ENCODE measurements at regions not wholly inside any gene's neighbourhood (a gene's known extent, or its start where the extent isn't known, plus 50 kb on each side); places are given as distances from the start of the nearest gene placed in this dataset.

DNA sequence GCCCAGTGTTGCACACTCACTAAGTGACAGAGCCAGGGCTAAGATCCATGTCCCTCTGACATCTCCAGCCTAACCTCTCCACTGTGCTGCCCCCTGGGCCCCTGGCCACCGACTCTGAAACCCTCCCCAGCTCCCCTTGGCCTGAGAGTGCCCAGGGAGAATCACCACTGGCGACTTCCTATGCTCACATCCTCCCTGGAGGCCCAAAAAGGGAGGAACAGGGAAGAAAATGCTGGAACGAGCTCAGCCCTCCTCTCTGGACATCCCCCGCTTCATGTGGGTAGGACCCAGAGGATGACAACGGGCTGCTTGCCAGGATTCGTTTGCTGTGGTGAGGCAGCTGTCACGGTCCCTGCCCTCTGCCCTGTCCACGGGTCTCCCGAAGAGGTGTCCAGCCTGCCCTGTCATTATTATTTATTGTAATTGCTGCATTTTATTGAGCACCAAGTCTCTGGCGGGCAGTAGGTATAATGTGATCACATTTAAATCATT, 153.5 kb upstream of the RPL38 start:
- DNase-seq (ENCODE audit: low spot score): no peak

DNA sequence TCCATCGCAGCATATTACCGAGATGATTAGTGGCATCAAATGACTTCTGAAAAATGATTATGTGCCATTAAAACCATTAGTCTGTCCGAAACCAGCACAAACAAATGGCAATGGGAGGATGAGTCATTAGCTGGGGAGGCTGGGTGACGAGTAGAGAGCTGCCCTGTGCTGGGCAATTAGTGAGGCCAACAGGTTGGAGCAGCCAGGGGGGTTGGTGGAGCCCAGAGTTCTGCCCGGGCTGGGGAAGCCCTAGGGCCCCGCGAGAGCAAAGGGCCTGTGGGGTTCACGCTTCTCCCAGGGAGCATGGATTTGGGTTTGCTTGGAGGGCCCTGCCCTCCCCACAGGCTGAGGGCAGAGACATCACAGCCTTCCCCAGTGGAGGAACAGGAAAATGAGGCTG, 152.1 kb upstream of the RPL38 start:
- no peak for DNase-seq (ENCODE audit: low spot score)

DNA sequence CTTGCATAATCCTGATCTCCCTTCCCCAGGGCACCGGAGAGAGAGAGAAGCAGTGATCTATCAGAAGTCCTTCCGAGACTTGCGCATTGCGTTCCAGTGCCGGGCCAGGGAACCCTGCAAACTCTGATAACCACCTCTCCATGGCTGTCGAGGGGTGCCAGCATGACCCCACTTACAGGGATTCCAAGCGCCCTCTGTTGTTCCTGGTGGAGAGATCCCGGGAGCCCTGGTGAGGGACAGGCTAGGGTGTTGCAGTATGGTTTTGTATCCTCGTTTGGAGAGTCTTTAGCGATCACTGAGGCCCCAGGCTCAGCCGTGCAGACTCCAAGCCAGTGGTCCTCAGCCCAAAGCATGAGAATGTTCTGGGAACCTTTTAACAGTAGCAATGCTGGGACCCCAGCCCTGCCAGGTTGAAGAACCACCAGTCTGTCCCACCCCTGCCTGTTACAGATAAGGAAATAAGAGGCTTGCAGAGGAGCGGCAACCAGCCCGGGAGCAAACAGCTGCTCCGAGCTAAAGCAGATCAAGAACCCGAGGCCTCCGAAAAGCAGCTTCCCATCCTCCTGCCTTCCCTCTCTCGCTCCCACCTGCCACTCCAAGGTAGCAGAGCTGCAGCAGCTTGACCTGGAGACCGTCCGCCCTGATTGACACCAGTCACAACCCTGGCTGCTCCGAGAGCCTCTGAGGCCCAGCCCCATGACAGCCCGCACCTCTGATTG, 150.3 kb upstream of the RPL38 start:
- no peak for DNase-seq (ENCODE audit: low spot score)

GRCh38 chr17:74053712-74054078, 149.8 kb upstream of the RPL38 start:
- DNase-seq (ENCODE audit: low spot score): no peak

DNA sequence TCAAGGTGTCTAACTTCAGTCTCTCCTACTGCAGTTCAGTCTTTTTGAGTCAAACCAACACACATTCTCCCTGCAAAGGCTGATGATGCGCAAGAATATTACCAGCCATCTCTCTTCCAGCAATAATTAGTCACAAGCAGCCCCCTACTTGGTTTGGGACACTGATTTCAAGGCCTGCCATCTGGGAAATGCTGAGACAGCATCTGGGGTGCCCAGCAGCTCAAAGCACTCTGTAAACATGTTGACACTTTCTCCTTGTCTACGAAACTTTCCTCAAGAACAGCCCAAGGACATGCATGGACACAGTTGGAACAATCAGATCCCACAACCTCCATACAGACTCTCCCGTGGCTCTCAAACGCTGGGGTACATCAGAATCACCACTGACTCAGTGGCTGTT, 149.2 kb upstream of the RPL38 start:
- no peak for DNase-seq (ENCODE audit: low spot score)

- no peak for DNase-seq (ENCODE audit: low spot score)
Measured at GRCh38 chr17:74055508-74056160, 147.8 kb upstream of the RPL38 start.

GRCh38 chr17:74059479-74060240, 143.8 kb upstream of the RPL38 start:
- no peak for DNase-seq (ENCODE audit: low spot score)

DNA sequence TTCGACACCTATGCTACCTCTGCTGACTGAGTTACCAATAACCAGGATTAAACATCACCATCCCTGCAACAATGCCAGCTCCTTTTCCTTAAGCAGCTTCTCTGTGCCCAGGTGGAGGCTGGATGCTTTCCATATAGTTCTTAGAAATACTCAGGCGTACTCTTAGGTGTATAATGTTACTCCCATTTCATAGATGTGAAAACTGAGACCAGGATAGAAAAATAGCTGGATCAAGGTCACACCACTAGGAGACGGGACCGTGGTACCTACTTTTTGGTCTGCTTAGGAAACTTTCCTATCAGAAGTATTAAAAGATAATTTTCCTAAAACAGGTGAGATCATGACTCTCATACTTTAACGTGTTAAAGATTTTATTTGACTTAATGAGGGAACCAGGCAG, 141.7 kb upstream of the RPL38 start:
- no peak for DNase-seq (ENCODE audit: low spot score)

DNA sequence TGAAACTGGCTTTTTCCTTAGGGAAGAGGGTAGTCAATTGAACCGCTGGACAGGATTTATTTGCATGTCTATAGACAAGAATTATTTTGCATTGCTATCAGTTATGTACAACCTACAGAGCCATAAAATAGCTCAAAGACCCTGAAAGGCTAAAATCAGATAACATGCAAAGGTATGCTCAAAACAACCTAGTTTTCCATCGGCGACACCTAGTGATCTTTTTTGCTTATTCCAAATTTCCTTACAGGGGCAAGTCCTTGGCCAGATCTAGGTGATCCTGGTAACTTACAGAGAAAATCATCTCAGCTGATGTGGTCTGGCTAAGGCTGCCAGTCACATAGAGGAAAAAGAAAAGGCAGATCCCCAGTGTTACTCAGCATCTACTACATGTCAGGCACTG, 141.2 kb upstream of the RPL38 start:
- no peak for DNase-seq (ENCODE audit: low spot score)

GRCh38 chr17:74063439-74063838, 140.0 kb upstream of the RPL38 start:
- no peak for DNase-seq (ENCODE audit: low spot score)

DNA sequence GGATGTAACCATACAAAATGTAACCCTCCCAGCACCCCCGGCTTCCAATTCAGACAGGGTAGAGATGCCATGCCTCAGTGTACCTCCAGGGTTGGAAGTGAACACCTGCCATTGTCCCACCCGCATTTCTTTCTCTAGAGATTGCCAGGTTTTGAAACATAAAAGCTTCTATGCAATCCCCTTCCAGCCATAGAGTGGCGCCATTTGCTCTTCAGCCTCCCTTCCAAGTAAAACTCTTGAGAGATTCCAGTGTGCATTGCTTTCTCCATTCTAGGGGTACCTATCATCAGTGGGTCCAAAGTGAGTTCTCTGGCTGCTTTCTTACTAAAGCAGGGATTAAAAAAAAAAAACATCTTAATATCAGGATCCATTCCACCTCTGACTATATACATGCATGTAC, 133.1 kb upstream of the RPL38 start:
- DNase-seq (ENCODE audit: low spot score): no peak

DNA sequence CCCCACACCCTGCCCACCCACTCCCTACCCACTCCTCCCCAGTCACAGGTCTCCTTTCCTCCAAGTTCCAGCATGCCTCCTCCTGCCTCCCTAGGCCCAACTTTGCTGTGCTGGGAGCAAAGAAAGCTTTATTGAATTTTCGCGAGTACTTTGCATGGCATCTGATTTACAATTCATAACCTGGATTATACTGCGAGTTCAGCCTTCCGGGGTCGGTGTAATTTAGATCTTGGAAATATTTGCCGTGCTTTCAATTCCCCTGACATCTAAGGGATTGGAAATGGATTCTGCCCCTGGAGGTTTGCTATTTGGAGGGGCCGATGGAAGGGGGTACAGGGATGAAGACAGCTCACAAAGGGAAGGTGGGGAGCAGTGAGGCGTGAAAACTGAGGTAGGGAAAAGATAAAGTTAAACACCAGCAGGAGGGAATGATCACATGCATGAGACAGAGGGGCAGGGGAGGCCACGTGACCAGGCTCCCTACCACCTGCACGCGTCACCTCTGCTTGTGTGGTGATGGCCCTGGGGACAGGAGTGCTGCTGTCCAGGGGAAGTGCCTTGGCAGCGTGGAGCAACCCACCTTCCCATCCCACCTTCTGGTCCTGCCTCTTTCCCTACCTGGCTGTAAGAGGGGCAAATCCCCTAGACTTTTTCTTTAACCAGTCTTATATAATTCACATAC, 132.3 kb upstream of the RPL38 start:
- no peak for DNase-seq (ENCODE audit: low spot score)

GRCh38 chr17:74072340-74072739, 131.1 kb upstream of the RPL38 start:
- DNase-seq (ENCODE audit: low spot score): no peak

- no peak for DNase-seq (ENCODE audit: low spot score)
Measured at GRCh38 chr17:74076446-74076845, 127.0 kb upstream of the RPL38 start.

DNA sequence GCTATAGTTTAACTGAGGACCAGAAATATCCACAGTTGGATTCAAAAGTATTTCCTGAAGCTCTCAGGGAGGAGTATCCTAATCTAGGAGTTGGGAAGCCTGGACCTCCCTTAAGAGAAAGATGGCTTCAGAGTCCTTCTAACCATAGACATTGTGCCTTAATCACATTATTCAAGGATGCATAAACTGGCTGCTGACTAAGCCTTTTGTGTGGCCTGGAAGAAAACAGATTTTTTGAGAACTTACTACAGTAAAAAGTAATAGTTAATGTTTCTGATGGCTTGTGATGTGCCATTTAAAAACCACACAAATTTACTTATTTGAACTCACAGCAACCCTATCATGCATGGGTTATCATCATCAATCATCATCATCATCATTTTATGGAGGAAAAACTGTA, 126.2 kb upstream of the RPL38 start:
- DNase-seq (ENCODE audit: low spot score): no peak

DNA sequence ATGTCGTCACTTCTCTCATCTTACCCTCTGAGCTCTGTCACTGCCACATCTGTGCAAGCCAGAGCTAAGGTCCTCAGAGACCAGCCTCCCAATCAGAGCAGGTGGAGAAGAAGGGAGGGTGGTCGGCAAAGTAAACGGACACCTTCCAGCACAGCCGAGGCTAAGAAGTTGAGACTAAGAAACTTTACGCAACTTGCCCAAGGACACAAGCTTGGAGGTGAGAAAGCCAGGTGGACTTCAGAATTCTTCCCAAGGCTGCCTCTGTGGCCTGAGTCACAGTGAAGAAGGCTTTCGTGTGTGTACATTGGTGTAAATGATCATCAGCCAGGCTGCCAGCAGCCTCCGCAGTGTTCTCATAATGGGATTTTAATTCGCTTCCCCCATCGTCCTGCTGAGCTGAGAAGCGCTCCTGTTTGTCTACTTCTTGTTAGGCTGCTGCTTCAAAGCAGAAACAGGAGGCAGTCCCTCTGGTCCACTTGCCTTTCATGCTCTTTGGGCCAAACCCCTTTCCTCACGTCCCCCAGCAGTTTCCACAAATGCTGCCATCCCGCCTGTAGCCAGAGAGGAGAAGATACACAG, 125.0 kb upstream of the RPL38 start:
- no peak for DNase-seq (ENCODE audit: low spot score)

DNA sequence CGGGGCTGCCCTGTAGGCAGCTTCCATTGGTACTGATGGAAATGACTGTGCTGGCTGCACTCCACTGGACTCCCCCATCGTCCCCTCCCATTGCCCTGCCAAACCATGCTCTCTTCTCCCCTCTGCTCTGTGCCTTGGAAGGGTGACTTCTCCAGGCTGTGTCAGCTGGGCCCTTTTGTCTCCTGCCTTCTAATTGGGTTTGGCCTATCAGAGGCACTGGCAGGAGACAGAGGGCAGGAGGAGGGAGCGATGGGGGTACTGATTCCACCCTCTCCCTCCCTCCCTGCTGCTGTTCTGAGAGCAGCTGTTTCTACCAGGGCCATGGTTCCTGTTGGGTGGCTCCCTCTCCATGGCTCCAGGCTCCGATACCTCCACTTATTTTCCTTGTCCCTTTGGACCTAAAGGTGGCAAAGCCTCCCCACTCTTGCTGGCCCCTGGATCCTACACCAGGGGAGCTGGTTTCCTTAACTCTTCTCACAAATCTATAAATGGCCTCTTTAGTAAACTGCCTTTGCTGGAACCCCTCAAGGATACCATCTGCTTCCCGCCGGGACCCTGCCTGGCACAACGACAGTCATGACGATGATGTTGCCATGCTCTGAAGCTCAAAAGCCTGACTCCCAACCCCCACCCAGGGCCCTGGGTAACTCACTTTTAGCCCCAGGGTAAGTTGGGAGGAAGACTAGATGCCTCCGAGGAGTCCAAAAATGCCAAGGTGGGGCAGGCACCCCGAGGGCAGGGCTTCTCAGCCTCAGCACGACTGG, 123.8 kb upstream of the RPL38 start:
- DNase-seq (ENCODE audit: low spot score): no peak

GRCh38 chr17:74080656-74081582, 122.6 kb upstream of the RPL38 start:
- no peak for DNase-seq (ENCODE audit: low spot score)

GRCh38 chr17:74082886-74083285, 120.6 kb upstream of the RPL38 start:
- DNase-seq (ENCODE audit: low spot score): no peak

DNA sequence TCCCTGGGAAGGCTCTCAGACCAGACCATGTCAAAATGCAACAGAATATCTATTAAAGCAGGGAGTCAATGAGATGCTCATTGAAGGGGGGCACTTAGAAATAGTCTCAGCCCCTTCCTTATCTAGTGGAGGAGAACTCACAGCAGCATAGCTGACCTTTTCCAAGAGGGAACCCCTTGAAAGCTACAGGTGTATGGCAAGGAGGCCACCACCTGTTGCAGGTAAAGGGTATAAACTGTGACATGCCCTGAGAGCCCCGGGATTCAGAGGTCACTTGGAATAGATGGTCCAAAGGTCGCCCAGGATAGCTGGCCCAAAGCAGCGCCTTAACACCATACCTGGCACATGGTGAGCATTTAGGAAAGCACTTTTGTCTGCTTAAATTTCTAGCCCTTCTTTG, 120.2 kb upstream of the RPL38 start:
- DNase-seq (ENCODE audit: low spot score): no peak
